SU-DHL-6 (cell line): ENCODE measurements at regions not wholly inside any gene's neighbourhood (a gene's known extent, or its start where the extent isn't known, plus 50 kb on each side); places are given as distances from the start of the nearest gene placed in this dataset.

ENCODE experiments used
- CTCF ChIP-seq: fragments of 200-600 bp; sonication (generic); IDR thresholded peaks from one replicate; pipeline ENCODE4 v1.5.1; 2017; ENCODE audit warnings: antibody characterized with exemption, mild to moderate bottlenecking, low read length, moderate library complexity; ENCODE audit not compliant: insufficient read depth, poor library complexity, severe bottlenecking
- EZH2phosphoT487 ChIP-seq: fragments of 200-600 bp; sonication (generic), shearing (Covaris generic); conservative IDR thresholded peaks from 2 replicates; pipeline ENCODE4 v1.6.1; 2018; ENCODE audit warnings: mild to moderate bottlenecking, antibody characterized with exemption, low read length, moderate library complexity, mixed read lengths

- TF ChIP-seq CTCF (no peak), EZH2phosphoT487 (no peak)
These were observed 736.9 kb upstream of the KIRREL3 start for GRCh38 chr11:127737499-127737898.
